Neutrophil (primary cell): ENCODE measurements at regions not wholly inside any gene's neighbourhood (a gene's known extent, or its start where the extent isn't known, plus 50 kb on each side); places are given as distances from the start of the nearest gene placed in this dataset.

Source experiments
- H3K27ac ChIP-seq: fragments of 200-600 bp; sonication (generic); 2 replicates; pipeline ENCODE4 v1.5.1; 2016; ENCODE audit warnings: mild to moderate bottlenecking, moderate library complexity
- H3K27me3 ChIP-seq: fragments of 200-600 bp; sonication (generic); 2 replicates; pipeline ENCODE4 v1.6.0; 2016; ENCODE audit warnings: mild to moderate bottlenecking
- H3K36me3 ChIP-seq: fragments of 200-600 bp; sonication (generic); 2 replicates; pipeline ENCODE4 v1.5.1; 2017
- H3K4me1 ChIP-seq, 2 experiments: fragments of 200-600 bp in 1 of 2; sonication (generic) in 1 of 2; 1 replicate in 1 of 2; 2 replicates in 1 of 2; pipeline versions ENCODE4 v1.5.1 to v1.6.1; 2013 to 2016; ENCODE audit warnings: low read depth in 1 of 2, low read length in 1 of 2, mild to moderate bottlenecking in 1 of 2, moderate library complexity in 1 of 2; ENCODE audit not compliant: control insufficient read depth in 1 of 2, insufficient read depth in 1 of 2
- H3K4me3 ChIP-seq, 2 experiments: fragments of 200-600 bp in 1 of 2; sonication (generic) in 1 of 2; 1 replicate in 1 of 2; 2 replicates in 1 of 2; pipeline ENCODE4 v1.5.1; 2013 to 2016; ENCODE audit warnings: low read depth in 1 of 2, low read length in 1 of 2, mild to moderate bottlenecking in 1 of 2, moderate library complexity in 1 of 2
- H3K9me3 ChIP-seq: fragments of 200-600 bp; sonication (generic); 2 replicates; pipeline ENCODE4 v1.5.1; 2016
- TF ChIP-seq, protein P1 (sequence below): fragments of 200-600 bp; sonication (generic); IDR thresholded peaks from 2 replicates; pipeline ENCODE4 v1.5.1; 2016; ENCODE audit warnings: antibody characterized with exemption

DNA sequence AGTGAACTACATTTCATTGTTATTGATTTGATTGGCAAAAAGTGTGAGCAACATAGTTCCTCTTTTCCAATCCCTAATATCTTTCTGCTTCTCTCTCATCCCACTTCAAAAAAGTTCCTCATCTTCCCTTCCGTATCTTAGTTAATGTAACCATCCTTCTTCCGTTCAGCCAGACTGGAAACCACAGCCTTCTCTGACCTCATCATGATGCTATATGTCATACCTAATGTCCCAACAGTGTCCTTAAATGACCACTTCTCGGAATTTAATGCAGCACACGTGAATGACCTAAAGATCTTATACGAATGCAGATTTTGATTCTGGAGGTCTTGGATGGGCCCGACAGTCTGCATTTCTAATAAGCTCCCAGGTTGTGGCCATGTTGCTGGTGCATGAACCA, 320.3 kb upstream of the SATB1 start:
- Histone ChIP-seq H3K36me3 (no peaks in the 10 kb centered on the region), H3K9me3 (no peaks in the 10 kb centered on the region), H3K4me1 (peaks cover 43 to 48% of the 10 kb centered on the region in 2 experiments), H3K27me3 (no peaks in the 10 kb centered on the region), H3K27ac (peak overlapping the region; percentile 91), H3K4me3 (peak overlapping the region; percentile 19 to 22)
- TF ChIP-seq, protein P1, sequence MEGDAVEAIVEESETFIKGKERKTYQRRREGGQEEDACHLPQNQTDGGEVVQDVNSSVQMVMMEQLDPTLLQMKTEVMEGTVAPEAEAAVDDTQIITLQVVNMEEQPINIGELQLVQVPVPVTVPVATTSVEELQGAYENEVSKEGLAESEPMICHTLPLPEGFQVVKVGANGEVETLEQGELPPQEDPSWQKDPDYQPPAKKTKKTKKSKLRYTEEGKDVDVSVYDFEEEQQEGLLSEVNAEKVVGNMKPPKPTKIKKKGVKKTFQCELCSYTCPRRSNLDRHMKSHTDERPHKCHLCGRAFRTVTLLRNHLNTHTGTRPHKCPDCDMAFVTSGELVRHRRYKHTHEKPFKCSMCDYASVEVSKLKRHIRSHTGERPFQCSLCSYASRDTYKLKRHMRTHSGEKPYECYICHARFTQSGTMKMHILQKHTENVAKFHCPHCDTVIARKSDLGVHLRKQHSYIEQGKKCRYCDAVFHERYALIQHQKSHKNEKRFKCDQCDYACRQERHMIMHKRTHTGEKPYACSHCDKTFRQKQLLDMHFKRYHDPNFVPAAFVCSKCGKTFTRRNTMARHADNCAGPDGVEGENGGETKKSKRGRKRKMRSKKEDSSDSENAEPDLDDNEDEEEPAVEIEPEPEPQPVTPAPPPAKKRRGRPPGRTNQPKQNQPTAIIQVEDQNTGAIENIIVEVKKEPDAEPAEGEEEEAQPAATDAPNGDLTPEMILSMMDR: no peak

DNA sequence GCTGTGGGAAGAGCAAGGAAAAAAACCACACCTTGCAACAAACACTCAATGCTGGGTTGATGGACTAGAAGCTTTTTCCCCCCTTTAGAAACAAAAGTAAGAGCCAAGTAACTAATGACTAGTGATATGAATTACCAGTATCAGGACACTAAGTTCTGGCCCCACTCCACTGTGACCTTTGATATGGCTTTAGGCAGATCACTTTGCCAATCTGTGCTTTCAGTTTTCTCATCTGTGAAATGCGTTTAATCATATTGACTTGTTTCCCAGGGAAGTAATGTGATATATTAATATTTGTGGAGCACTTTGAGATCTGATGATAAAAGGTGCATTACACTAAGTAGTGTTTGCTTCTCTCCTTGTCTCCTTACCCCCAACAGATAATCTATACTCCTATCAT, 319.3 kb upstream of the SATB1 start:
- H3K4me1 ChIP-seq: peaks cover 43 to 49% of the 10 kb centered on the region in 2 experiments
- H3K27ac ChIP-seq: peak overlapping the region; percentile 91
- no peaks in the 10 kb centered on the region for H3K9me3 ChIP-seq
- no peaks in the 10 kb centered on the region for H3K27me3 ChIP-seq
- no peaks in the 10 kb centered on the region for H3K36me3 ChIP-seq
- TF ChIP-seq, protein P1: no peak
- H3K4me3 ChIP-seq: no peak overlapping the region

DNA sequence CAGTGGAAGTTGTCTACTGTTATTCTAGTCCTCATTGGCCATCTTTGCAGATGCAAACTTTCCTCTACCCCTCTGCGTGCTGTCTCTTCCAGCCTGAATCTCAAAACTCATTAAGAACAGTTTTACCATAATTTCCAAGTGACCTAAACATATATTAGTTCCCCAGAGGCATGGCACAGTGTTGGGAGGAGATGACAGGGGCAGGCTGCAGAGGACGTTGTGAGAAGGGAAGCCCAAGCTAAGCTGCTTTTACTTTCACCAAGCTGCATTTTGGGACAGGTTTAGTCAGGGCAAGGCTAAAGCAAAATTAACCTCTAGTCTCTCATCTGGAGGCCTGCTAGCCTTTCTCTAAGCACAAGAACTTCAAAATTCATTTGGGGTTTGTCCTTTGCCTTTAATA, 318.6 kb upstream of the SATB1 start:
- Histone ChIP-seq H3K27ac (peak overlapping the region; percentile 91), H3K9me3 (no peaks in the 10 kb centered on the region), H3K27me3 (no peaks in the 10 kb centered on the region), H3K4me3 (no peak overlapping the region), H3K36me3 (no peaks in the 10 kb centered on the region), H3K4me1 (peaks cover 43 to 49% of the 10 kb centered on the region in 2 experiments)
- TF ChIP-seq, protein P1: no peak

DNA sequence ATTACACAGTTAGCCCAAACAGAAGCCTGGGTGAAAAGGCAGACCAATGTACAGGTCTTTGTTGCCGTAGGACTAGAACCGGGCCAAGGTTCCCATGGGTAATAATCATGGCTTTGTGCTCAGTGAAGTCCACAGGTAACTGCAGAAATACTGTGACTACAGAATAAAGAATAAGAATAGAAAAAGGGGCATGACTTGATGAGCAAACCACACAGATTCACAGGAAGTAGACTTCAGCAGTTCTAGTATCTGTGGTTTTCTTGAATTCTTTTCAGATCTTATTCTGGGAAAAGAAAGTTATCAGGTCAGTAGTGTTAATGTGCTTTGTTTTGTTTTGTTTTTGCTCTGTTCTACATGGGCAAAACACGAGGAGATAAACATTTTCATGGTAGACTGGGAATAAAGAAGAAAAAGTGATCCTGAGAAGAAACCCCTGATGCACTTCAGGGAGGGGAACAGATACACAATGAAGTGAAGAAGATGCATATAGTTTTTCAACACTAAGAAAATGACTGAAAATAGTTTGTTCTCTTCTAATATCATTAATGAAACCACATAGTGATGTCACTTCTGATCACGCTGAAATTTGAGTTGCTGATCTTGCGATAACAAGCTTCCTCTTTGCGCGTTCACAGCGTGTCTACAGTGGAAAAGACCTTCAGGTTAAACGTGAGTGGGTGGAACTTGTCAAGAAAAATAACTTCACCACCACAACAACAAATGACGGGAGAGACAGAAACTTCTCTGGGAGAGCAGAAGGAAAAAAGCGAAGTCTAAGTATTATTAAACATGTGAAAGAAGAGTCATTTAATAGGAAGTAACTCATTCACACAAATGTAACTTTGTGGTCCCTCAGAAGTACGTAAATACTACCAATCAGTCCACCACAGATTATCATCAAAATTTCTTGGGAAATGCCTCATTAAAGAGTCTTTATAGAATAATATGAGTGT, 315.8 kb upstream of the SATB1 start:
- no peaks in the 10 kb centered on the region for H3K27me3 ChIP-seq
- TF ChIP-seq, protein P1: no peak
- H3K4me1 ChIP-seq: peaks cover 22 to 28% of the 10 kb centered on the region in 2 experiments
- no peaks in the 10 kb centered on the region for H3K36me3 ChIP-seq
- H3K4me3 ChIP-seq: no peak overlapping the region
- no peaks in the 10 kb centered on the region for H3K9me3 ChIP-seq
- peak overlapping the region; percentile 59 for H3K27ac ChIP-seq

DNA sequence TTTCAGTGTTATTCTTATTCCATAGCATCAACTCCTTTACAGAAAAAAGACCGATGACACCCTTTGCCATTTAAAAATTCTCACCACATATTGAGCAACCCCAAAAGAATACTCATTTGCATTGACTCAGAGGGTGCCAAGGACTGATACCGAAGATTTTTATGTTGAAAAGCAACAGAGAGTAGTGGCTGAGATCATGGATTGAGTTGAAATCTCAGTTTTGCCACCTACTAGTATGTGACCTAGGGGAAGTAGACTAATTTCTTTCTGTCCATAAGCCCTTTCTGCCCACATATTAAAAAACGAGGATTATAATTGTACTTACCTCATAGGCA, 313.9 kb upstream of the SATB1 start:
- no peaks in the 10 kb centered on the region for H3K27me3 ChIP-seq
- no peak overlapping the region for H3K4me3 ChIP-seq
- peaks cover 10 to 13% of the 10 kb centered on the region in 2 experiments for H3K4me1 ChIP-seq
- H3K36me3 ChIP-seq: no peaks in the 10 kb centered on the region
- H3K9me3 ChIP-seq: no peaks in the 10 kb centered on the region
- TF ChIP-seq, protein P1: no peak
- H3K27ac ChIP-seq: no peak overlapping the region
